H9 (cell line): ENCODE measurements at regions not wholly inside any gene's neighbourhood (a gene's known extent, or its start where the extent isn't known, plus 50 kb on each side); places are given as distances from the start of the nearest gene placed in this dataset.
A peak's percentile ranks its signal among the peaks of the same experiment; 100 is the strongest.

Experiments
- DNase-seq: peaks from one replicate; pipeline ENCODE4 v3.0.0-alpha.2; 2017
- H2AFZ ChIP-seq: one replicate; pipeline ENCODE4 v1.6.1; 2013; ENCODE audit warnings: mild to moderate bottlenecking, low read length, control low read depth, moderate library complexity
- H2AK5ac ChIP-seq: 2 replicates; pipeline ENCODE4 v1.6.1; 2013; ENCODE audit warnings: low read length, control low read depth, mixed read lengths; ENCODE audit not compliant: insufficient read length
- H2BK120ac ChIP-seq: one replicate; pipeline ENCODE4 v1.6.1; 2013; ENCODE audit warnings: low read depth, mild to moderate bottlenecking, low read length, control low read depth, inconsistent platforms; ENCODE audit not compliant: poor library complexity, severe bottlenecking
- H2BK12ac ChIP-seq: 2 replicates; pipeline ENCODE4 v1.6.1; 2013; ENCODE audit warnings: low read length, control low read depth, mixed read lengths, low read depth; ENCODE audit not compliant: insufficient read length
- H2BK15ac ChIP-seq: 2 replicates; pipeline ENCODE4 v1.6.1; 2013; ENCODE audit warnings: low read depth, low read length, control low read depth
- H2BK20ac ChIP-seq: one replicate; pipeline ENCODE4 v1.6.1; 2013; ENCODE audit warnings: low read depth, mild to moderate bottlenecking, low read length, control low read depth, inconsistent platforms; ENCODE audit not compliant: poor library complexity, severe bottlenecking
- H2BK5ac ChIP-seq: 2 replicates; pipeline ENCODE4 v1.6.1; 2013; ENCODE audit warnings: low read length, control low read depth, mixed read lengths; ENCODE audit not compliant: insufficient read length
- H3K14ac ChIP-seq: 2 replicates; pipeline ENCODE4 v1.6.1; 2013; ENCODE audit warnings: low read length, control low read depth; ENCODE audit not compliant: insufficient read depth
- H3K18ac ChIP-seq: 2 replicates; pipeline ENCODE4 v1.6.1; 2013; ENCODE audit warnings: low read depth, mild to moderate bottlenecking, mixed read lengths, low read length, control low read depth; ENCODE audit not compliant: insufficient read length
- H3K23ac ChIP-seq: 2 replicates; pipeline ENCODE4 v1.6.1; 2013; ENCODE audit warnings: low read length, control low read depth, mixed read lengths, low read depth; ENCODE audit not compliant: insufficient read length
- H3K23me2 ChIP-seq: 2 replicates; pipeline ENCODE4 v1.6.1; 2013; ENCODE audit warnings: low read depth, mild to moderate bottlenecking, mixed read lengths, low read length, control low read depth; ENCODE audit not compliant: insufficient read length, poor library complexity, severe bottlenecking
- H3K27ac ChIP-seq: 2 replicates; pipeline ENCODE4 v1.5.1; 2013; ENCODE audit warnings: low read length, control low read depth, mixed read lengths, low read depth; ENCODE audit not compliant: insufficient read length
- H3K27me3 ChIP-seq: 2 replicates; pipeline ENCODE4 v1.6.1; 2013; ENCODE audit warnings: low read length, control low read depth, inconsistent platforms; ENCODE audit not compliant: insufficient read depth
- H3K4ac ChIP-seq: 2 replicates; pipeline ENCODE4 v1.6.1; 2013; ENCODE audit warnings: low read depth, mild to moderate bottlenecking, control low read depth, inconsistent platforms, low read length, moderate library complexity
- H3K4me1 ChIP-seq: 2 replicates; pipeline ENCODE4 v1.6.1; 2013; ENCODE audit warnings: low read length, control low read depth, inconsistent platforms; ENCODE audit not compliant: insufficient read depth
- H3K4me2 ChIP-seq: 2 replicates; pipeline ENCODE4 v1.6.1; 2013; ENCODE audit warnings: low read length, control low read depth, mixed read lengths; ENCODE audit not compliant: insufficient read length, insufficient read depth
- H3K56ac ChIP-seq: 2 replicates; pipeline ENCODE4 v1.6.1; 2013; ENCODE audit warnings: low read depth, mild to moderate bottlenecking, mixed read lengths, low read length, control low read depth; ENCODE audit not compliant: insufficient read length
- H3K79me1 ChIP-seq: 2 replicates; pipeline ENCODE4 v1.6.1; 2013; ENCODE audit warnings: low read depth, mild to moderate bottlenecking, moderate library complexity, low read length, control low read depth, inconsistent platforms; ENCODE audit not compliant: insufficient read depth, poor library complexity, severe bottlenecking
- H3K79me2 ChIP-seq: 2 replicates; pipeline ENCODE4 v1.6.1; 2013; ENCODE audit warnings: low read length, control low read depth, inconsistent platforms; ENCODE audit not compliant: insufficient read depth
- H3K9ac ChIP-seq: 2 replicates; pipeline ENCODE4 v1.6.1; 2013; ENCODE audit warnings: low read length, control low read depth, mixed read lengths; ENCODE audit not compliant: insufficient read length; ENCODE audit errors: extremely low read depth
- H3K9me3 ChIP-seq: one replicate; pipeline ENCODE4 v1.6.1; 2013; ENCODE audit warnings: low read depth, low read length, inconsistent platforms; ENCODE audit not compliant: control insufficient read depth
- H3T11ph ChIP-seq: one replicate; pipeline ENCODE4 v1.6.1; 2013; ENCODE audit warnings: mild to moderate bottlenecking, low read length, control low read depth, inconsistent platforms
- H4K20me1 ChIP-seq: one replicate; pipeline ENCODE4 v1.6.1; 2013; ENCODE audit not compliant: control insufficient read depth, insufficient read length, insufficient read depth
- H4K5ac ChIP-seq: 2 replicates; pipeline ENCODE4 v1.6.1; 2013; ENCODE audit warnings: low read depth, mild to moderate bottlenecking, mixed read lengths, low read length, control low read depth; ENCODE audit not compliant: insufficient read length
- H4K8ac ChIP-seq: replicated peaks from 2 replicates; pipeline ENCODE4 v1.6.1; 2013; ENCODE audit warnings: low read length, control low read depth, mixed read lengths, low read depth; ENCODE audit not compliant: insufficient read length
- H4K91ac ChIP-seq: 2 replicates; pipeline ENCODE4 v1.6.1; 2013; ENCODE audit warnings: low read depth, mild to moderate bottlenecking, moderate library complexity, mixed read lengths, low read length, control low read depth; ENCODE audit not compliant: insufficient read length
- H3K27ac Mint-ChIP-seq, 3 experiments: 2 replicates in 2 of 3; 3 replicates in 1 of 3; pipeline ENCODE4 v1.8.0; 2020 to 2021; ENCODE audit warnings: mixed read lengths in 3 of 3, mild to moderate bottlenecking in 1 of 3, moderate library complexity in 1 of 3
- H3K27me3 Mint-ChIP-seq: 2 replicates; pipeline ENCODE4 v1.8.0; 2021; ENCODE audit warnings: low read depth, mild to moderate bottlenecking, moderate library complexity, mixed read lengths
- H3K36me3 Mint-ChIP-seq, 3 experiments: 2 replicates in 2 of 3; 3 replicates in 1 of 3; pipeline ENCODE4 v1.8.0; 2020 to 2021; ENCODE audit warnings: low read depth in 3 of 3, mixed read lengths in 3 of 3; ENCODE audit not compliant: insufficient read depth in 1 of 3
- H3K4me1 Mint-ChIP-seq, 2 experiments: 2 replicates each; pipeline ENCODE4 v1.8.0; 2020; ENCODE audit warnings: mixed read lengths in 2 of 2
- H3K4me3 Mint-ChIP-seq, 2 experiments: 2 replicates in 1 of 2; 3 replicates in 1 of 2; pipeline ENCODE4 v1.8.0; 2020 to 2021; ENCODE audit warnings: mild to moderate bottlenecking in 2 of 2, mixed read lengths in 2 of 2, moderate library complexity in 1 of 2
- H3K9me3 Mint-ChIP-seq, 2 experiments: 2 replicates in 1 of 2; 3 replicates in 1 of 2; pipeline ENCODE4 v1.8.0; 2020; ENCODE audit warnings: mild to moderate bottlenecking in 2 of 2, mixed read lengths in 2 of 2, moderate library complexity in 1 of 2
- WGBS: extraction: QIAGEN DNeasy Blood & Tissue Kit; methylation state at CpG from one replicate; pipeline ENCODE4 v1.1.7; 2013; ENCODE audit warnings: missing lambda C conversion rate, low lambda C conversion rate, mixed read lengths; ENCODE audit not compliant: insufficient read length; ENCODE audit errors: extremely low coverage; 5-methylcytosine and 5-hydroxymethylcytosine counted together
- TF ChIP-seq, protein P1 (sequence below): fragments of 200-600 bp; sonication (generic); conservative IDR thresholded peaks from 3 replicates; pipeline ENCODE4 v1.8.0; 2021; ENCODE audit warnings: antibody characterized with exemption, mild to moderate bottlenecking

DNA sequence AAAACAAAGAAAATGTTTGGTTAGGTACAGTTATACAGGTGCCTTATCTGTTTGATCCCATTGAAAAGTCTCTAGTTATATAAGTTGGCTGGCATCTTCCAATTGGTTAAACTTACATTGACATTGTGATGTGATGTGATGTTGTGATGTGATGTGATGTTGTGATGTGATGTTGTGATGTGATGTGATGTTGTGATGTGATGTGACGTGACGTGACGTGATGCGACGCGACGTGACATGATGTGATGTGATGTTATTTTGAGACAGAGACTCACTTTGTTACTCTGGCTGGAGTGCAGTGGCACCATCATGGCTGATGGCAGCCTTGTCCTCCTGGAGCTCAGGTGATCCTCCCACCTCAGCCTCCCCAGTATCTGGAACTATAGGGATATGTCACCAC is 507.6 kb downstream of the HAO1 start:
- H3K4ac ChIP-seq = no peak overlapping the region
- no peaks in the 10 kb centered on the region for H3K36me3 Mint-ChIP-seq
- no peaks in the 10 kb centered on the region for H3K79me1 ChIP-seq
- WGBS = 100% methylated on average over 7 of the region's 7 CpGs
- H2AFZ ChIP-seq = no peak overlapping the region
- no peaks in the 10 kb centered on the region for H3K9me3 ChIP-seq
- no peaks in the 10 kb centered on the region for H3K79me2 ChIP-seq
- H4K91ac ChIP-seq = no peak overlapping the region
- H3K56ac ChIP-seq = peak overlapping the region; percentile 91
- H3K23me2 ChIP-seq = no peaks in the 10 kb centered on the region
- H3K4me1 ChIP-seq = no peaks in the 10 kb centered on the region
- H2BK120ac ChIP-seq = no peak overlapping the region
- no peak overlapping the region for H3K4me2 ChIP-seq
- H2BK15ac ChIP-seq = no peak overlapping the region
- no peak overlapping the region for H2BK12ac ChIP-seq
- H3K27ac ChIP-seq = no peak overlapping the region
- no peak overlapping the region for H2AK5ac ChIP-seq
- peak overlapping the region; percentile 62 for H3K18ac ChIP-seq
- H3T11ph ChIP-seq = no peak overlapping the region
- H3K27me3 Mint-ChIP-seq = no peaks in the 10 kb centered on the region; the same call in 1 of the 2 replicates
- H4K20me1 ChIP-seq = no peaks in the 10 kb centered on the region
- peaks cover 0 to 4% of the 10 kb centered on the region in 2 experiments; a peak in 1 of 5 replicates for H3K9me3 Mint-ChIP-seq
- no peak overlapping the region for H3K4me3 Mint-ChIP-seq
- no peaks in the 10 kb centered on the region for H3K27me3 ChIP-seq
- no peak overlapping the region for H3K9ac ChIP-seq
- H3K23ac ChIP-seq = no peak overlapping the region
- H2BK20ac ChIP-seq = no peak overlapping the region
- H4K5ac ChIP-seq = peak overlapping the region; percentile 75
- TF ChIP-seq, protein P1, sequence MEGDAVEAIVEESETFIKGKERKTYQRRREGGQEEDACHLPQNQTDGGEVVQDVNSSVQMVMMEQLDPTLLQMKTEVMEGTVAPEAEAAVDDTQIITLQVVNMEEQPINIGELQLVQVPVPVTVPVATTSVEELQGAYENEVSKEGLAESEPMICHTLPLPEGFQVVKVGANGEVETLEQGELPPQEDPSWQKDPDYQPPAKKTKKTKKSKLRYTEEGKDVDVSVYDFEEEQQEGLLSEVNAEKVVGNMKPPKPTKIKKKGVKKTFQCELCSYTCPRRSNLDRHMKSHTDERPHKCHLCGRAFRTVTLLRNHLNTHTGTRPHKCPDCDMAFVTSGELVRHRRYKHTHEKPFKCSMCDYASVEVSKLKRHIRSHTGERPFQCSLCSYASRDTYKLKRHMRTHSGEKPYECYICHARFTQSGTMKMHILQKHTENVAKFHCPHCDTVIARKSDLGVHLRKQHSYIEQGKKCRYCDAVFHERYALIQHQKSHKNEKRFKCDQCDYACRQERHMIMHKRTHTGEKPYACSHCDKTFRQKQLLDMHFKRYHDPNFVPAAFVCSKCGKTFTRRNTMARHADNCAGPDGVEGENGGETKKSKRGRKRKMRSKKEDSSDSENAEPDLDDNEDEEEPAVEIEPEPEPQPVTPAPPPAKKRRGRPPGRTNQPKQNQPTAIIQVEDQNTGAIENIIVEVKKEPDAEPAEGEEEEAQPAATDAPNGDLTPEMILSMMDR = no peak
- DNase-seq = no peak
- no peaks in the 10 kb centered on the region for H3K4me1 Mint-ChIP-seq
- no peak overlapping the region for H2BK5ac ChIP-seq
- no peak overlapping the region for H4K8ac ChIP-seq
- no peak overlapping the region for H3K14ac ChIP-seq
- no peak overlapping the region for H3K27ac Mint-ChIP-seq
